Mesodermal cell (in vitro differentiated cells): ENCODE measurements at regions not wholly inside any gene's neighbourhood (a gene's known extent, or its start where the extent isn't known, plus 50 kb on each side); places are given as distances from the start of the nearest gene placed in this dataset.
"Not testable (repeated sequence)": the region's sequence is repeated elsewhere in the genome, so short reads cannot be mapped to it uniquely, and the experiment has no call there.

Experiments used
- H3K27ac ChIP-seq: 2 replicates; pipeline ENCODE4 v1.7.0; 2013; ENCODE audit warnings: mild to moderate bottlenecking, low read depth, low read length, moderate library complexity; ENCODE audit not compliant: severe bottlenecking
- H3K36me3 ChIP-seq: 2 replicates; pipeline ENCODE4 v1.7.1; 2013; ENCODE audit warnings: mild to moderate bottlenecking, low read length, moderate library complexity; ENCODE audit not compliant: control insufficient read depth, insufficient read depth
- H3K4me1 ChIP-seq: one replicate; pipeline ENCODE4 v1.7.1; 2013; ENCODE audit warnings: mild to moderate bottlenecking, low read length; ENCODE audit not compliant: insufficient read depth, control insufficient read depth, poor library complexity, severe bottlenecking
- H3K4me3 ChIP-seq: 2 replicates; pipeline ENCODE4 v1.7.0; 2013; ENCODE audit warnings: low read length, control low read depth, mild to moderate bottlenecking; ENCODE audit not compliant: insufficient read depth, poor library complexity, severe bottlenecking; ENCODE audit errors: extremely low read depth
- H3K9me3 ChIP-seq: 2 replicates; pipeline ENCODE4 v1.7.1; 2013; ENCODE audit warnings: mild to moderate bottlenecking, low read length, moderate library complexity; ENCODE audit not compliant: control insufficient read depth
- WGBS, 2 experiments: methylation state at CpG; one replicate each; pipeline ENCODE4 v1.1.5; 2013; ENCODE audit warnings: missing lambda C conversion rate in 2 of 2; ENCODE audit not compliant: insufficient coverage in 2 of 2; 5-methylcytosine and 5-hydroxymethylcytosine counted together

DNA sequence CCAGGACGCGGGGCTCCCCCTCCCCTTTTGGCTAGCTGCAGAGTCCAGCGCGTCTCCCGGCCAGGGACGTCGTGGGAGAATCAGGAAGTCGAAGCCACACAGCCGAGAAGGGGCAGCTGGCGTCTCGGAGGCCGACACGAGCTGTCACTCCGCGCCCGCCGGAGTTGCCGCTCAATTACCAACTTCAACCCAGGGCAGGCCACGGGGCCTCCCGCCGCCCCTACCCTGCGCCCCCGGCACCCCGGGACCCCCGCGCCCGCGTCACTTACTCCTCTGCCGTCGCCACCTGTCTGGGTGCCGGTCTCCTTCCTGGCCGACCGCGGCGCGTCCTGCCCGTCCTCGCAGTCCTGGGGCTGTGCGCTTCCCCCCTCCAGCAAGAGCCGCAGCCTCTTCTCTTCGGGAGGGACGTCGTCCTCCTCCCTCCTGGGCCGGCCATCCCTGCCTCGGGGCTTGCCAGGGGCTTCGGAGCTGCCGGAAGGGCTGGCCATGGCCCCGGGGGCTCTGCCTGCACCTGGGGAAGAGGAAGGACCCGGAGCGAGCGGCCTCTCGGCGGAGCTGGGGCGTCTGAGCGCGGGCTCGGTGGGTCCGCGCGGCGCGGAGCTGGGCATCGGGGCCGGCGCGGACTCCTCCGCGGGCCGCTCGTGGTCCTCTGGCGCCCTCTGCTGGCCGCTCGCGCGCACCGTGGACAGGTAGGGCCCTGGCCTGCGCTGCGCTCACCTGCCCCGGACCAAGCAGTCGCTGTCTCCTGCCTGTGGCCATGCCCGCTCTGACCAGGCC is 65.6 kb upstream of the CLEC6A start:
- H3K9me3 ChIP-seq, H3K36me3 ChIP-seq, H3K4me1 ChIP-seq, H3K27ac ChIP-seq: not testable (repeated sequence)
- peak overlapping the region; percentile 39 for H3K4me3 ChIP-seq
- WGBS, 2 experiments, result 6% methylated on average over 34 to 49 of the region's 81 CpGs

- H3K27ac ChIP-seq, H3K36me3 ChIP-seq, H3K9me3 ChIP-seq, H3K4me1 ChIP-seq: not testable (repeated sequence)
- 15 to 18% methylated on average over 54 to 60 of the region's 79 CpGs for WGBS, 2 experiments
- H3K4me3 ChIP-seq, result peak overlapping the region; percentile 43
Observed at GRCh38 chr12:8396225-8397071, 59.3 kb upstream of the CLEC6A start.

- H3K4me3 ChIP-seq, H3K4me1 ChIP-seq, H3K27ac ChIP-seq, H3K9me3 ChIP-seq, H3K36me3 ChIP-seq: not testable (repeated sequence)
- 49 to 81% methylated on average over 2 to 6 of the region's 7 CpGs for WGBS, 2 experiments
Observed at GRCh38 chr12:8397378-8397777, 58.4 kb upstream of the CLEC6A start.

DNA sequence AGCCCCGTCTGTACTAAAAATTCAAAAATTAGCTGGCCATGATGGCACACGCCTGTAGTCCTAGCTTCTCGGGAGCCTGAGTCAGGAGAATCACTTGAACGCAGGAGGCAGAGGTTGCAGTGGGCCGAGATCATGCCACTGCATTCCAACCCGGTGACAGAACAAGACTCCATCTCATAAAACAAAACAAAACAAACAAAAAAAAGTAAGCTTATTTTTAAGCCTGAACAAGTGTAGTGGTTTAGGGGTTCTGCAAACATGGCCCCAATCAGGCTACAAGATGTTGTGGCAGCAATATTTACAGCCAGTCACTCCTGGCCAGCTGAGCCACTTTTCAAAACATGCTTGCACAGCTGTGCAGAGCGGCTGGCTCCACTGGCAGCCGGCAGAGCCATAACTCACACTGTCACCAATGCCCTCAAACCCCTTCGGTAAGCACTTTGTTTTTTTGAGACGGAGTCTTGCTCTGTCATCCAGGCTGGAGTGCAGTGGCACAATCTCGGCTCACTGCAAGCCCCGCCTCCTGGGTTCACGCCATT is 56.2 kb upstream of the CLEC6A start:
- not testable (repeated sequence) for H3K27ac ChIP-seq, H3K4me1 ChIP-seq, H3K9me3 ChIP-seq, H3K4me3 ChIP-seq, H3K36me3 ChIP-seq
- WGBS, 2 experiments, result 87 to 94% methylated on average over 3 to 8 of the region's 13 CpGs

- WGBS, 2 experiments, result 94% methylated on average over 3 of the region's 6 CpGs; no CpG with 5 or more reads in 1 of the 2 experiments
- not testable (repeated sequence) for H3K27ac ChIP-seq, H3K36me3 ChIP-seq, H3K4me1 ChIP-seq, H3K4me3 ChIP-seq, H3K9me3 ChIP-seq
Observed at GRCh38 chr12:8403834-8404233, 51.9 kb upstream of the CLEC6A start.

DNA sequence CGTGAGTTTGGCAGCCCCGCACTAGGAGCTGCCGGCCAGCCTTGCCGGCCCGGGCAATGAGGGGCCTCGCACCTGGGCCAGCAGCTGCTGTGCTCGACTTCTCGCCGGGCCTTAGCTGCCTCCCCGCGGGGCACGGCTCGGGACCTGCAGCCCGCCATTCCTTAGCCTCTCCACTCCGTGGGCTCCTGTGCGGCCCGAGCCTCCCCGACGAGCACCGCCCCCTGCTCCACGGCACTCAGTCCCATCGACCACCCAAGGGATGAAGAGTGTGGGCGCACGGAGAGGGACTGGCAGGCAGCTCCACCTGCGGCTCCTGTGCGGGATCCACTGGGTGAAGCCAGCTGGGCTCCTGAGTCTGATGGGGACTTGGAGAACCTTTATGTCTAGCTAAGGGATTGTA is 51.4 kb upstream of the CLEC6A start:
- H3K36me3 ChIP-seq, H3K4me3 ChIP-seq, H3K4me1 ChIP-seq, H3K9me3 ChIP-seq, H3K27ac ChIP-seq: not testable (repeated sequence)
- 92 to 95% methylated on average over 20 to 24 of the region's 26 CpGs for WGBS, 2 experiments
